GM06990 (cell line): ENCODE measurements at regions not wholly inside any gene's neighbourhood (a gene's known extent, or its start where the extent isn't known, plus 50 kb on each side); places are given as distances from the start of the nearest gene placed in this dataset.

ENCODE experiments used
- DNase-seq: peaks from one replicate; pipeline ENCODE4 v3.0.0-alpha.2; 2011; ENCODE audit not compliant: insufficient read length; ENCODE audit errors: extremely low read depth
- H3K27me3 ChIP-seq: replicated peaks from 2 replicates; pipeline ENCODE4 v1.6.0; 2011; ENCODE audit warnings: low read length; ENCODE audit not compliant: control insufficient read depth, insufficient read depth
- H3K36me3 ChIP-seq: 2 replicates; pipeline ENCODE4 v1.5.1; 2011; ENCODE audit warnings: low read length; ENCODE audit not compliant: control insufficient read depth, insufficient read depth
- H3K4me3 ChIP-seq: replicated peaks from 2 replicates; pipeline ENCODE4 v1.5.1; 2011; ENCODE audit warnings: low read depth, mild to moderate bottlenecking, control low read depth, low read length
- TF ChIP-seq, protein P1 (sequence below): IDR thresholded peaks from 2 replicates; pipeline ENCODE4 v1.5.1; 2011; ENCODE audit warnings: low read length, control low read depth, mild to moderate bottlenecking, inconsistent platforms; ENCODE audit not compliant: insufficient read depth, poor library complexity, severe bottlenecking

DNA sequence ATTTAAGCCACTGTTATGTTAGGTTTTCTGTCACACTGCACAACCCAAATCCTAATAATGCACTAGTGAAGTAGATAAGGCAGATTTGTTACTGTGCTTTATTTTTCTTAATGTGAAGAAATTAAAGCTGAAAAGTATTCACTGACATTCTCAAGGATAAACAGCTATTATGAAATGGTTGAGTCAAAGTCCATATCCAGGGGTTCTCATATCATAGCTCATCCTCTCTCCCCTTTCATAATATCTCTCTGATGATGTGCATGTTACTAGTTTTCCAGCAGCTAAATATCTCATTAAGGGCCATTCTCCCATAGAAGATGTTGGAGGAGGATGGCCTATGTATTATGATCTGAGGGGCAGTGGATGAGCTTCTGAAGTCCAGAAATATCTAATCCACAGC, 53.6 kb upstream of the CCDC190 start:
- no peak for DNase-seq
- H3K4me3 ChIP-seq: no peak overlapping the region
- no peaks in the 10 kb centered on the region for H3K36me3 ChIP-seq
- no peaks in the 10 kb centered on the region; the same call in 1 of the 2 replicates for H3K27me3 ChIP-seq
- TF ChIP-seq, protein P1, sequence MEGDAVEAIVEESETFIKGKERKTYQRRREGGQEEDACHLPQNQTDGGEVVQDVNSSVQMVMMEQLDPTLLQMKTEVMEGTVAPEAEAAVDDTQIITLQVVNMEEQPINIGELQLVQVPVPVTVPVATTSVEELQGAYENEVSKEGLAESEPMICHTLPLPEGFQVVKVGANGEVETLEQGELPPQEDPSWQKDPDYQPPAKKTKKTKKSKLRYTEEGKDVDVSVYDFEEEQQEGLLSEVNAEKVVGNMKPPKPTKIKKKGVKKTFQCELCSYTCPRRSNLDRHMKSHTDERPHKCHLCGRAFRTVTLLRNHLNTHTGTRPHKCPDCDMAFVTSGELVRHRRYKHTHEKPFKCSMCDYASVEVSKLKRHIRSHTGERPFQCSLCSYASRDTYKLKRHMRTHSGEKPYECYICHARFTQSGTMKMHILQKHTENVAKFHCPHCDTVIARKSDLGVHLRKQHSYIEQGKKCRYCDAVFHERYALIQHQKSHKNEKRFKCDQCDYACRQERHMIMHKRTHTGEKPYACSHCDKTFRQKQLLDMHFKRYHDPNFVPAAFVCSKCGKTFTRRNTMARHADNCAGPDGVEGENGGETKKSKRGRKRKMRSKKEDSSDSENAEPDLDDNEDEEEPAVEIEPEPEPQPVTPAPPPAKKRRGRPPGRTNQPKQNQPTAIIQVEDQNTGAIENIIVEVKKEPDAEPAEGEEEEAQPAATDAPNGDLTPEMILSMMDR: no peak

DNA sequence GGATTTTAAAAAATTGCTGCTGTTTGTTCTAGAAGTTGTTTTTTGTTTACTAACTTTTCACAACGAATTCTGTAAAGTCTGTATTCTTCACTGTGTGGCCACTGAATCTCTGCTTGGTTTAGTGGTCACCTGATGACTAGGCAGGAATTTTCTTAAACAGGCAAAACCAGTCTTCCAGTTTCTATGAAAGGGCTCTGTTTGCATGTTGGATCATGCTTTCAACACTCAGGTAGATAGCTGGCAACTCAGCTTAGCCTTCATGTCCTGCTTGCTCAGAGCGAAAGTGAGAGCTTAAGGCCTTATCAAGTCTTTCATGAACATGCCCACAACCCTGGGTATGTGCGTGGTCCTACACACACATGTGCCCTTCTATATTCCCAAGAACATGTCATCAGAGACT, 52.4 kb upstream of the CCDC190 start:
- no peak for DNase-seq
- TF ChIP-seq, protein P1: no peak
- Histone ChIP-seq H3K36me3 (no peaks in the 10 kb centered on the region), H3K4me3 (no peak overlapping the region), H3K27me3 (no peaks in the 10 kb centered on the region)

DNA sequence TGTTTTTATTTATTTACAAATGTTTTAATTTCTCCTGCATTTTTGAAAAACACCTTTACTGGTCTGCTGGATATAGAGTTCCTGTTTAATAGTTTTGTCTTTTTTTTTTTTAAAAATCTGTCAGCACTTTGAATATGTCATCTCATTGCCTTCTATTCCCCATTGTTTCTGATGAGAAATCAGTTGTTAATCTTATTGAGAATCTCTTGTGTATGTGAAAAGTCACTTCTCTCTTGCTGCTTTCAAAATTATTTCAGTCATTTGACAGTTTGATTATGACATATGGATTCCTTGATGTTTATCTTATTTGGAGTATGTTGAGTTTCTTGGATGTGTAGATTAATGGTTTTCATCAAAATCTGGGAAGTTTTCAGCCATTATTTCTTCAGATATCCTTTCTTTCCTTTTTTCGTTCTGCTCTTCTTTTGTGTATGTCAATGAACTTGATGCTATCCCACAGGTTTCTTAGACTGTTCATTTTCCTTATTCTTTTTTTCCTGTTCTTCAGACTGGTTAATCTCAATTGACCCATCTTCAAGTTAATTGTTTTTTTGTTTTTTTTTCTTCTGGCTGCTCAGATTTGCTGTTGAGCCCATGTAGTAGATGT, 51.2 kb upstream of the CCDC190 start:
- Histone ChIP-seq H3K36me3 (no peaks in the 10 kb centered on the region), H3K27me3 (no peaks in the 10 kb centered on the region), H3K4me3 (no peak overlapping the region)
- no peak for DNase-seq
- TF ChIP-seq, protein P1: no peak
